Duodenal mucosa (tissue), 2 donors: ENCODE measurements at regions not wholly inside any gene's neighbourhood (a gene's known extent, or its start where the extent isn't known, plus 50 kb on each side); places are given as distances from the start of the nearest gene placed in this dataset.

Source experiments
- H3K27ac ChIP-seq: one replicate; pipeline ENCODE4 v1.7.0; 2013; ENCODE audit warnings: low read depth, low read length
- H3K27me3 ChIP-seq, 2 donors: one replicate each; pipeline ENCODE4 v1.7.0; 2013; ENCODE audit warnings: low read length in 2 of 2, control low read depth in 1 of 2; ENCODE audit not compliant: insufficient read depth in 2 of 2, control insufficient read depth in 1 of 2
- H3K36me3 ChIP-seq, 2 donors: one replicate each; pipeline ENCODE4 v1.7.0; 2013; ENCODE audit warnings: low read length in 2 of 2, control low read depth in 1 of 2; ENCODE audit not compliant: insufficient read depth in 2 of 2, control insufficient read depth in 1 of 2
- H3K4me1 ChIP-seq, 2 donors: one replicate each; pipeline ENCODE4 v1.7.0; 2013; ENCODE audit warnings: low read length in 2 of 2, control low read depth in 1 of 2; ENCODE audit not compliant: insufficient read depth in 2 of 2, control insufficient read depth in 1 of 2
- H3K4me3 ChIP-seq, 2 donors: one replicate each; pipeline ENCODE4 v1.7.0; 2013; ENCODE audit warnings: low read length in 2 of 2, low read depth in 1 of 2
- H3K9ac ChIP-seq, 2 donors: one replicate each; pipeline ENCODE4 v1.7.0; 2013; ENCODE audit warnings: low read length in 2 of 2, low read depth in 1 of 2
- H3K9me3 ChIP-seq, 2 donors: one replicate each; pipeline ENCODE4 v1.7.0; 2013; ENCODE audit warnings: low read length in 2 of 2, control low read depth in 1 of 2; ENCODE audit not compliant: control insufficient read depth in 1 of 2

GRCh38 chr2:217207699-217208010 lies 347.8 kb upstream of the TNP1 start:
- no peaks in the 10 kb centered on the region for H3K27me3 ChIP-seq
- no peak overlapping the region for H3K4me3 ChIP-seq
- no peaks in the 10 kb centered on the region for H3K36me3 ChIP-seq
- H3K27ac ChIP-seq = no peak overlapping the region
- no peaks in the 10 kb centered on the region for H3K9me3 ChIP-seq
- H3K4me1 ChIP-seq = no peaks in the 10 kb centered on the region
- H3K9ac ChIP-seq = no peak overlapping the region

GRCh38 chr2:217206907-217207698 lies 347.2 kb upstream of the TNP1 start:
- no peaks in the 10 kb centered on the region for H3K9me3 ChIP-seq
- H3K9ac ChIP-seq = no peak overlapping the region
- H3K27me3 ChIP-seq = no peaks in the 10 kb centered on the region
- H3K27ac ChIP-seq = no peak overlapping the region
- no peaks in the 10 kb centered on the region for H3K4me1 ChIP-seq
- no peaks in the 10 kb centered on the region for H3K36me3 ChIP-seq
- H3K4me3 ChIP-seq = no peak overlapping the region

GRCh38 chr2:217206016-217206725 lies 346.3 kb upstream of the TNP1 start:
- H3K9ac ChIP-seq = no peak overlapping the region
- no peaks in the 10 kb centered on the region for H3K9me3 ChIP-seq
- no peaks in the 10 kb centered on the region for H3K27me3 ChIP-seq
- no peaks in the 10 kb centered on the region for H3K36me3 ChIP-seq
- no peaks in the 10 kb centered on the region for H3K4me1 ChIP-seq
- H3K27ac ChIP-seq = no peak overlapping the region
- H3K4me3 ChIP-seq = no peak overlapping the region

- no peaks in the 10 kb centered on the region for H3K36me3 ChIP-seq
- no peaks in the 10 kb centered on the region for H3K4me1 ChIP-seq
- no peak overlapping the region for H3K9ac ChIP-seq
- no peaks in the 10 kb centered on the region for H3K9me3 ChIP-seq
- H3K4me3 ChIP-seq = no peak overlapping the region
- H3K27ac ChIP-seq = no peak overlapping the region
- H3K27me3 ChIP-seq = no peaks in the 10 kb centered on the region
Observed at GRCh38 chr2:217204358-217204757, 344.5 kb upstream of the TNP1 start.

- H3K36me3 ChIP-seq = no peaks in the 10 kb centered on the region
- no peaks in the 10 kb centered on the region for H3K4me1 ChIP-seq
- no peak overlapping the region for H3K4me3 ChIP-seq
- H3K27me3 ChIP-seq = no peaks in the 10 kb centered on the region
- no peak overlapping the region for H3K9ac ChIP-seq
- H3K9me3 ChIP-seq = no peaks in the 10 kb centered on the region
- no peak overlapping the region for H3K27ac ChIP-seq
Observed at GRCh38 chr2:217203086-217203485, 343.2 kb upstream of the TNP1 start.

GRCh38 chr2:217199255-217199630 lies 339.4 kb upstream of the TNP1 start:
- Histone ChIP-seq H3K27me3 (no peaks in the 10 kb centered on the region), H3K9ac (no peak overlapping the region), H3K4me1 (no peaks in the 10 kb centered on the region), H3K4me3 (no peak overlapping the region), H3K36me3 (no peaks in the 10 kb centered on the region), H3K27ac (no peak overlapping the region), H3K9me3 (no peaks in the 10 kb centered on the region)

GRCh38 chr2:217195658-217196446 lies 336.0 kb upstream of the TNP1 start:
- no peak overlapping the region for H3K4me3 ChIP-seq
- no peaks in the 10 kb centered on the region for H3K36me3 ChIP-seq
- H3K4me1 ChIP-seq = no peaks in the 10 kb centered on the region
- H3K9me3 ChIP-seq = no peaks in the 10 kb centered on the region
- no peak overlapping the region for H3K27ac ChIP-seq
- no peak overlapping the region for H3K9ac ChIP-seq
- no peaks in the 10 kb centered on the region for H3K27me3 ChIP-seq

- no peaks in the 10 kb centered on the region for H3K27me3 ChIP-seq
- no peaks in the 10 kb centered on the region for H3K36me3 ChIP-seq
- no peak overlapping the region for H3K9ac ChIP-seq
- H3K27ac ChIP-seq = no peak overlapping the region
- H3K4me1 ChIP-seq = no peaks in the 10 kb centered on the region
- no peak overlapping the region for H3K4me3 ChIP-seq
- H3K9me3 ChIP-seq = no peaks in the 10 kb centered on the region
Observed at GRCh38 chr2:217195016-217195415, 335.2 kb upstream of the TNP1 start.

GRCh38 chr2:217193431-217194340 lies 333.8 kb upstream of the TNP1 start:
- Histone ChIP-seq H3K36me3 (no peaks in the 10 kb centered on the region), H3K4me3 (no peak overlapping the region), H3K27me3 (no peaks in the 10 kb centered on the region), H3K27ac (no peak overlapping the region), H3K9ac (no peak overlapping the region), H3K9me3 (no peaks in the 10 kb centered on the region), H3K4me1 (no peaks in the 10 kb centered on the region)
